ENCODE measurements at regions not wholly inside any gene's neighbourhood (a gene's known extent, or its start where the extent isn't known, plus 50 kb on each side); places are given as distances from the start of the nearest gene placed in this dataset.

DNA sequence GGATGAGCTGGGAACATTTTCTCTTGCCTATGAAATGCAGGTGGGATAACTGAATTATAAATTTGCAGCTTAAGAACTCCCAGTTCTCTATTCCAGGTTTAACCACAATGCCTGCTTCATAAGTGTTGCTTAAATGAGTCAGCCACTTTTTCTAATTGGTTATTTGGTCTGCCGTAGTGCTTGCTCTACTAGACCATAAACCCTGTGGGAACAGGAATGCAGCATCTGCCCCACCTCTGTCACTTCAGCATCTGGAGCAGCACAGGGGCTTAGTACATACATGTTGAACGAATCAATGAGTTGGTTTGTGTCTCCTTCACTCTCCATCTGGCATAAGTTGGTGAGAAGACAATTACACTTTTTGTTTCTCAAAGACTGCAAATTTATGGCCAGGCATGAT, 95.2 kb upstream of the PTER start (continued):
- no peak for TF ChIP-seq RUNX3 (IDR thresholded peaks at IDR 0.05; ENCODE audit: low read length)
- no peak for TF ChIP-seq RCOR1 (conservative IDR thresholded peaks at IDR 0.05; ENCODE audit: low read depth, low read length)
- TF ChIP-seq, protein P1, sequence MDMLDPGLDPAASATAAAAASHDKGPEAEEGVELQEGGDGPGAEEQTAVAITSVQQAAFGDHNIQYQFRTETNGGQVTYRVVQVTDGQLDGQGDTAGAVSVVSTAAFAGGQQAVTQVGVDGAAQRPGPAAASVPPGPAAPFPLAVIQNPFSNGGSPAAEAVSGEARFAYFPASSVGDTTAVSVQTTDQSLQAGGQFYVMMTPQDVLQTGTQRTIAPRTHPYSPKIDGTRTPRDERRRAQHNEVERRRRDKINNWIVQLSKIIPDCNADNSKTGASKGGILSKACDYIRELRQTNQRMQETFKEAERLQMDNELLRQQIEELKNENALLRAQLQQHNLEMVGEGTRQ (IDR thresholded peaks at IDR 0.05; ENCODE audit: borderline replicate concordance, low read depth, low read length), result no peak

DNA sequence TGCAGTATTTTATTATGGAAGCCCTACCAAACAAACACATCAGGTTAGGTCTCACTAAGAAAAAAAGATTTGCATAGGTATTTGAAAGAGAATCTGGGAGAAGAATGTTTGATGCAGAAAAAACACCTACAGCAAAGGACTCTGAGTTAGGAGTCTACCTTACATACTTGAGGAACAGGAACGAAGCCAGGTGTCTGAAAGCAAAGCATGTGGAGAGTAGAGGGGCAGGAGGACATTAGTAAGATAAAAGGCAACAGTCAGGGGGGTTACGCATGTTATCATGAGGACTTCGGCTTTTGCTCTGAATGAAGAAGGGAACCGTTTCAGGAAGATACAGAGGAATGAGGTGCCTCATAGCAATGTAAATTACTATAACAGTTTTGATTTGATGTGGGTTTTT, 87.9 kb upstream of the PTER start:
- no peak for FAIRE-seq
- ChIA-PET SMC1A (ENCODE audit: uncharacterized antibody, unreplicated experiment) (no interaction called here), POLR2A (no interaction called here), CTCF (no interaction called here), RAD21 (ENCODE audit: unreplicated experiment) (interaction anchor here (0.6 kb wide), 1 partner anchor 171 kb away, joined by 3 read pairs; no protein-coding TSS in a partner anchor)
- Histone ChIP-seq H4K20me1 (ENCODE audit: control insufficient read depth, insufficient read depth) (no peaks in the 10 kb centered on the region), H3K4me1 (ENCODE audit: control insufficient read depth, insufficient read depth, low read length) (no peaks in the 10 kb centered on the region), H3K27me3 (replicated peaks in 1 of 2; ENCODE audit: control insufficient read depth in 2 of 2, insufficient read depth in 2 of 2, low read length in 1 of 2) (no peaks in the 10 kb centered on the region), H3K4me2 (ENCODE audit: control insufficient read depth, insufficient read depth) (no peak overlapping the region), H2AFZ (ENCODE audit: control insufficient read depth, low read depth, low read length) (no peak overlapping the region), H3K79me2 (ENCODE audit: control insufficient read depth, insufficient read depth, low read length) (no peaks in the 10 kb centered on the region), H3K9ac (ENCODE audit: control insufficient read depth, insufficient read depth, low read length) (no peak overlapping the region), H3K9me3 (replicated peaks; ENCODE audit: control insufficient read depth, insufficient read depth, low read length) (no peaks in the 10 kb centered on the region), H3K36me3 (ENCODE audit: control insufficient read depth in 2 of 2, insufficient read depth in 2 of 2, low read length in 1 of 2) (no peaks in the 10 kb centered on the region), H3K27ac (ENCODE audit: control insufficient read depth, insufficient read depth) (no peak overlapping the region), H3K4me3 (no peak overlapping the region)
- TF ChIP-seq, protein P2, sequence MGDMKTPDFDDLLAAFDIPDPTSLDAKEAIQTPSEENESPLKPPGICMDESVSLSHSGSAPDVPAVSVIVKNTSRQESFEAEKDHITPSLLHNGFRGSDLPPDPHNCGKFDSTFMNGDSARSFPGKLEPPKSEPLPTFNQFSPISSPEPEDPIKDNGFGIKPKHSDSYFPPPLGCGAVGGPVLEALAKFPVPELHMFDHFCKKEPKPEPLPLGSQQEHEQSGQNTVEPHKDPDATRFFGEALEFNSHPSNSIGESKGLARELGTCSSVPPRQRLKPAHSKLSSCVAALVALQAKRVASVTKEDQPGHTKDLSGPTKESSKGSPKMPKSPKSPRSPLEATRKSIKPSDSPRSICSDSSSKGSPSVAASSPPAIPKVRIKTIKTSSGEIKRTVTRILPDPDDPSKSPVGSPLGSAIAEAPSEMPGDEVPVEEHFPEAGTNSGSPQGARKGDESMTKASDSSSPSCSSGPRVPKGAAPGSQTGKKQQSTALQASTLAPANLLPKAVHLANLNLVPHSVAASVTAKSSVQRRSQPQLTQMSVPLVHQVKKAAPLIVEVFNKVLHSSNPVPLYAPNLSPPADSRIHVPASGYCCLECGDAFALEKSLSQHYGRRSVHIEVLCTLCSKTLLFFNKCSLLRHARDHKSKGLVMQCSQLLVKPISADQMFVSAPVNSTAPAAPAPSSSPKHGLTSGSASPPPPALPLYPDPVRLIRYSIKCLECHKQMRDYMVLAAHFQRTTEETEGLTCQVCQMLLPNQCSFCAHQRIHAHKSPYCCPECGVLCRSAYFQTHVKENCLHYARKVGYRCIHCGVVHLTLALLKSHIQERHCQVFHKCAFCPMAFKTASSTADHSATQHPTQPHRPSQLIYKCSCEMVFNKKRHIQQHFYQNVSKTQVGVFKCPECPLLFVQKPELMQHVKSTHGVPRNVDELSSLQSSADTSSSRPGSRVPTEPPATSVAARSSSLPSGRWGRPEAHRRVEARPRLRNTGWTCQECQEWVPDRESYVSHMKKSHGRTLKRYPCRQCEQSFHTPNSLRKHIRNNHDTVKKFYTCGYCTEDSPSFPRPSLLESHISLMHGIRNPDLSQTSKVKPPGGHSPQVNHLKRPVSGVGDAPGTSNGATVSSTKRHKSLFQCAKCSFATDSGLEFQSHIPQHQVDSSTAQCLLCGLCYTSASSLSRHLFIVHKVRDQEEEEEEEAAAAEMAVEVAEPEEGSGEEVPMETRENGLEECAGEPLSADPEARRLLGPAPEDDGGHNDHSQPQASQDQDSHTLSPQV (IDR thresholded peaks at IDR 0.05), result no peak
- in situ Hi-C loops (cut with MboI) (no loop called here), intact Hi-C loops (cut with micrococcal nuclease; ENCODE audit: unreplicated experiment) (no loop called here)
- no TSS peak for BruUV-seq (replicated peaks)
- no peak for DNase-seq (ENCODE audit: low read depth, low spot score)
- no peak for ATAC-seq
- WGBS (ENCODE audit: insufficient coverage, insufficient replicate concordance, low lambda C conversion rate, missing lambda C conversion rate), result 38% methylated on average over 4 of the region's 4 CpGs

Data from GM12878 (cell line).